IMR-90 (cell line): ENCODE measurements at regions not wholly inside any gene's neighbourhood (a gene's known extent, or its start where the extent isn't known, plus 50 kb on each side); places are given as distances from the start of the nearest gene placed in this dataset.

Experiments
- ATAC-seq: fragments of 200-7000 bp; cut with Tn5 transposase; 2 replicates; pipeline ENCODE4 v1.9.1; 2020; ENCODE audit warnings: low read depth, mild to moderate bottlenecking, moderate library complexity
- BruUV-seq: library from RNA; stranded (reverse); fragments of 400-500 nt; replicated peaks from 2 replicates; lab custom pipeline; 2021; lab: Mats Ljungman, UMichigan
- CTCF ChIA-PET: fragments of 300-600 bp; formaldehyde crosslinking; extraction: SDS; loops from one replicate; lab custom pipeline; 2021; ENCODE audit warnings: antibody characterized with exemption; lab: Yijun Ruan, JAX
- POLR2A ChIA-PET: fragments of 300-600 bp; sonication (Branson Sonifier 250); formaldehyde crosslinking; loops from one replicate; lab custom pipeline; 2022; ENCODE audit warnings: antibody characterized with exemption; ENCODE audit not compliant: unreplicated experiment; lab: Charles Lee
- DNase-seq: peaks from one replicate; pipeline ENCODE4 v3.0.0; 2013
- H2AFZ ChIP-seq: replicated peaks from 2 replicates; pipeline ENCODE3; 2013; ENCODE audit warnings: low read length, mild to moderate bottlenecking; ENCODE audit not compliant: poor library complexity
- H2AK5ac ChIP-seq: 2 replicates; pipeline ENCODE4 v1.6.1; 2013; ENCODE audit warnings: low read depth, low read length, inconsistent platforms
- H2AK9ac ChIP-seq: replicated peaks from 2 replicates; pipeline ENCODE3; 2013; ENCODE audit warnings: mild to moderate bottlenecking, low read depth, low read length, moderate library complexity; ENCODE audit not compliant: poor library complexity
- H2BK120ac ChIP-seq: 2 replicates; pipeline ENCODE4 v1.6.1; 2013; ENCODE audit warnings: low read depth, low read length, inconsistent platforms
- H2BK15ac ChIP-seq: 3 replicates; pipeline ENCODE4 v1.6.1; 2013; ENCODE audit warnings: low read depth, low read length, inconsistent platforms
- H2BK20ac ChIP-seq: 2 replicates; pipeline ENCODE4 v1.6.1; 2013; ENCODE audit warnings: low read depth, mild to moderate bottlenecking, inconsistent platforms, low read length, moderate library complexity
- H2BK5ac ChIP-seq: 2 replicates; pipeline ENCODE4 v1.6.1; 2013; ENCODE audit warnings: mild to moderate bottlenecking, low read depth, low read length, inconsistent platforms; ENCODE audit not compliant: poor library complexity, severe bottlenecking
- H3K14ac ChIP-seq: replicated peaks from 2 replicates; pipeline ENCODE4 v1.6.1; 2013; ENCODE audit warnings: low read depth, low read length, inconsistent platforms
- H3K18ac ChIP-seq: 2 replicates; pipeline ENCODE4 v1.6.1; 2013; ENCODE audit warnings: low read depth, low read length, control low read depth
- H3K23ac ChIP-seq: 2 replicates; pipeline ENCODE4 v1.6.1; 2013; ENCODE audit warnings: low read depth, low read length, inconsistent platforms
- H3K27ac ChIP-seq: 2 replicates; pipeline ENCODE4 v1.5.1; 2013; ENCODE audit warnings: mild to moderate bottlenecking, control low read depth, low read length; ENCODE audit not compliant: insufficient read depth
- H3K27me3 ChIP-seq: 2 replicates; pipeline ENCODE4 v1.6.1; 2013; ENCODE audit warnings: low read length; ENCODE audit not compliant: control insufficient read depth, insufficient read depth
- H3K36me3 ChIP-seq: 2 replicates; pipeline ENCODE4 v1.6.1; 2013; ENCODE audit warnings: low read length, mixed read lengths; ENCODE audit not compliant: control insufficient read depth, insufficient read depth
- H3K4ac ChIP-seq: 2 replicates; pipeline ENCODE4 v1.6.1; 2013; ENCODE audit warnings: low read depth, low read length, inconsistent platforms
- H3K4me1 ChIP-seq: 2 replicates; pipeline ENCODE4 v1.6.1; 2013; ENCODE audit warnings: low read length, mixed read lengths; ENCODE audit not compliant: control insufficient read depth, insufficient read depth
- H3K4me2 ChIP-seq: 2 replicates; pipeline ENCODE4 v1.6.1; 2013; ENCODE audit warnings: low read depth, mild to moderate bottlenecking, control low read depth, low read length, moderate library complexity
- H3K4me3 ChIP-seq: 2 replicates; pipeline ENCODE4 v1.5.1; 2013; ENCODE audit warnings: low read depth, mild to moderate bottlenecking, control low read depth, low read length, moderate library complexity; ENCODE audit not compliant: insufficient read depth
- H3K56ac ChIP-seq: 2 replicates; pipeline ENCODE4 v1.6.1; 2013; ENCODE audit warnings: low read length, inconsistent platforms; ENCODE audit not compliant: insufficient read depth; ENCODE audit errors: extremely low read depth
- H3K79me1 ChIP-seq, 2 experiments: 2 replicates each; pipeline ENCODE4 v1.6.1; 2013; ENCODE audit warnings: low read length in 2 of 2, inconsistent platforms in 1 of 2, low read depth in 1 of 2
- H3K9ac ChIP-seq: 2 replicates; pipeline ENCODE4 v1.6.1; 2013; ENCODE audit warnings: low read depth, low read length, control low read depth
- H3K9me1 ChIP-seq: 2 replicates; pipeline ENCODE4 v1.6.1; 2013; ENCODE audit warnings: low read length, inconsistent platforms; ENCODE audit not compliant: insufficient read depth
- H3K9me3 ChIP-seq: 2 replicates; pipeline ENCODE4 v1.6.1; 2013; ENCODE audit warnings: low read length; ENCODE audit not compliant: control insufficient read depth, insufficient read depth
- H4K20me1 ChIP-seq: 2 replicates; pipeline ENCODE4 v1.6.1; 2013; ENCODE audit warnings: low read length, inconsistent platforms; ENCODE audit not compliant: insufficient read depth
- H4K5ac ChIP-seq: 2 replicates; pipeline ENCODE4 v1.6.1; 2013; ENCODE audit warnings: mild to moderate bottlenecking, low read depth, low read length, control low read depth
- H4K8ac ChIP-seq, 2 experiments: 2 replicates each; pipeline ENCODE4 v1.6.1; 2013; ENCODE audit warnings: low read depth in 2 of 2, low read length in 2 of 2, control low read depth in 1 of 2, inconsistent platforms in 1 of 2
- H4K91ac ChIP-seq: 2 replicates; pipeline ENCODE4 v1.6.1; 2013; ENCODE audit warnings: low read depth, low read length, inconsistent platforms; ENCODE audit not compliant: insufficient read depth
- CEBPB ChIP-seq: IDR thresholded peaks from 2 replicates; pipeline ENCODE4 v1.6.1; 2012; ENCODE audit warnings: low read depth, low read length, improper control_type of control experiment
- MAFK ChIP-seq: IDR thresholded peaks from 2 replicates; pipeline ENCODE4 v1.6.1; 2012; ENCODE audit warnings: low read depth, low read length, improper control_type of control experiment
- NFE2L2 ChIP-seq: fragments of 150-350 bp; IDR thresholded peaks from 2 replicates; pipeline ENCODE4 v1.6.1; 2016; ENCODE audit warnings: low read depth, mild to moderate bottlenecking, low read length
- WGBS, 2 experiments: methylation state at CpG; one replicate each; pipeline versions ENCODE4 v1.1.5 to v1.1.7; 2013; ENCODE audit warnings: missing lambda C conversion rate in 2 of 2; ENCODE audit not compliant: insufficient read length in 1 of 2; ENCODE audit errors: extremely low coverage in 2 of 2; 5-methylcytosine and 5-hydroxymethylcytosine counted together
- dilution Hi-C: fragments of 300-500 bp; cut with HindIII; formaldehyde crosslinking; loops from one replicate; pipeline ENCODE4 v1.14.3; 2018; ENCODE audit warnings: low sequenced_read_pairs; ENCODE audit not compliant: unreplicated experiment
- in situ Hi-C: fragments of 300-500 bp; cut with MboI; formaldehyde crosslinking; loops from 3 replicates; pipeline ENCODE4 v1.14.3; 2019; ENCODE audit warnings: low sequenced_read_pairs, inconsistent platforms, mixed read lengths
- intact Hi-C: fragments of 100-400 bp; cut with micrococcal nuclease; formaldehyde crosslinking; loops from 2 replicates; pipeline ENCODE4 v1.10.0; 2022
- TF ChIP-seq, protein P1 (sequence below): fragments of 150-350 bp; IDR thresholded peaks from 2 replicates; pipeline ENCODE4 v1.6.1; 2017; ENCODE audit warnings: mild to moderate bottlenecking, antibody characterized with exemption, low read length, low read depth
- TF ChIP-seq, protein P2 (sequence below): fragments of 150-350 bp; IDR thresholded peaks from 2 replicates; pipeline ENCODE4 v1.6.1; 2016; ENCODE audit warnings: low read depth, mild to moderate bottlenecking, low read length, moderate library complexity, borderline replicate concordance

DNA sequence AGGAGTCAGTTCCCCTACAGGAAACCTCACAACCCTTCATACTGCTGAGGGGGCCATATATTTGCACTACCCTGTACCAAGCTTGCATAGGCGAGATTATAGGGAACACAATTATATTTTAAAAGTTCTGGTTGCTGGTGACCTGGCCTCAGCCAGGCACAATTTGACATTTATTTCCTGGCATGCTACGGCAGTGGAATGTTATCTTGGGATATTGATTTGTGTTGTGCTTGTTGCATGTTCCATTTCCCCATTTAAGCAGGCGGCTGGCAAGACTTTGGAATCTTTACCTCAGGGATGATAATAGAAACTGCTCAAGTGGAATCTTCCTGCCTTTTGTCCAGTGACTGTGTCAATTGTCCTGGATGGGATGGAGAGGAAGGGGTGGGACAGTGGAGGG lies 67.0 kb upstream of the RPS23 start:
- intact Hi-C loops (no loop called here), in situ Hi-C loops (no loop called here), dilution Hi-C loops (no loop called here)
- H2BK5ac ChIP-seq: no peak overlapping the region
- no peak overlapping the region for H2AK5ac ChIP-seq
- no CpG with 5 or more reads among the region's 3 CpGs for WGBS, 2 experiments
- no peak overlapping the region for H3K9ac ChIP-seq
- H4K91ac ChIP-seq: no peak overlapping the region
- H3K56ac ChIP-seq: no peak overlapping the region
- no peaks in the 10 kb centered on the region for H4K20me1 ChIP-seq
- ATAC-seq: no peak
- no peak overlapping the region for H3K4me2 ChIP-seq
- H2BK15ac ChIP-seq: no peak overlapping the region
- CTCF ChIA-PET: no interaction called here
- no peak overlapping the region for H3K23ac ChIP-seq
- no peaks in the 10 kb centered on the region for H3K36me3 ChIP-seq
- DNase-seq: no peak
- no peak overlapping the region for H2BK120ac ChIP-seq
- no peak overlapping the region for H2AK9ac ChIP-seq
- H3K14ac ChIP-seq: no peak overlapping the region
- no peak overlapping the region for H4K5ac ChIP-seq
- no peak overlapping the region for H3K18ac ChIP-seq
- no peak overlapping the region for H3K4ac ChIP-seq
- H4K8ac ChIP-seq: no peak overlapping the region
- no TSS peak for BruUV-seq
- no peak for TF ChIP-seq NFE2L2
- TF ChIP-seq, protein P1, sequence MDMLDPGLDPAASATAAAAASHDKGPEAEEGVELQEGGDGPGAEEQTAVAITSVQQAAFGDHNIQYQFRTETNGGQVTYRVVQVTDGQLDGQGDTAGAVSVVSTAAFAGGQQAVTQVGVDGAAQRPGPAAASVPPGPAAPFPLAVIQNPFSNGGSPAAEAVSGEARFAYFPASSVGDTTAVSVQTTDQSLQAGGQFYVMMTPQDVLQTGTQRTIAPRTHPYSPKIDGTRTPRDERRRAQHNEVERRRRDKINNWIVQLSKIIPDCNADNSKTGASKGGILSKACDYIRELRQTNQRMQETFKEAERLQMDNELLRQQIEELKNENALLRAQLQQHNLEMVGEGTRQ: no peak
- TF ChIP-seq, protein P2, sequence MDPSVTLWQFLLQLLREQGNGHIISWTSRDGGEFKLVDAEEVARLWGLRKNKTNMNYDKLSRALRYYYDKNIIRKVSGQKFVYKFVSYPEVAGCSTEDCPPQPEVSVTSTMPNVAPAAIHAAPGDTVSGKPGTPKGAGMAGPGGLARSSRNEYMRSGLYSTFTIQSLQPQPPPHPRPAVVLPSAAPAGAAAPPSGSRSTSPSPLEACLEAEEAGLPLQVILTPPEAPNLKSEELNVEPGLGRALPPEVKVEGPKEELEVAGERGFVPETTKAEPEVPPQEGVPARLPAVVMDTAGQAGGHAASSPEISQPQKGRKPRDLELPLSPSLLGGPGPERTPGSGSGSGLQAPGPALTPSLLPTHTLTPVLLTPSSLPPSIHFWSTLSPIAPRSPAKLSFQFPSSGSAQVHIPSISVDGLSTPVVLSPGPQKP: no peak
- no peak for TF ChIP-seq MAFK
- no peak for TF ChIP-seq CEBPB
- H3K9me3 ChIP-seq: no peaks in the 10 kb centered on the region
- H3K27me3 ChIP-seq: no peaks in the 10 kb centered on the region
- POLR2A ChIA-PET: interaction anchor here (0.6 kb wide), 1 partner anchor 346 kb away, joined by 12 read pairs; no protein-coding TSS in a partner anchor
- no peak overlapping the region for H2AFZ ChIP-seq
- H3K4me1 ChIP-seq: peaks cover 18% of the 10 kb centered on the region
- H3K9me1 ChIP-seq: peaks cover 16% of the 10 kb centered on the region
- no peaks in the 10 kb centered on the region for H3K79me1 ChIP-seq
- no peak overlapping the region for H3K4me3 ChIP-seq
- no peak overlapping the region for H3K27ac ChIP-seq
- no peak overlapping the region for H2BK20ac ChIP-seq
